Vagina (tissue), 2 donors: ENCODE measurements at regions not wholly inside any gene's neighbourhood (a gene's known extent, or its start where the extent isn't known, plus 50 kb on each side); places are given as distances from the start of the nearest gene placed in this dataset.

ENCODE experiments used
- POLR2A ChIP-seq, 2 donors: fragments of 450-650 bp; IDR thresholded peaks; one replicate each; pipeline ENCODE4 v1.6.1; 2017; ENCODE audit warnings: antibody characterized with exemption in 2 of 2, mild to moderate bottlenecking in 2 of 2, moderate library complexity in 2 of 2
- POLR2AphosphoS5 ChIP-seq, 2 donors: sonication (generic); formaldehyde crosslinking; IDR thresholded peaks; one replicate each; pipeline ENCODE4 v1.9.0; 2017; ENCODE audit warnings: antibody characterized with exemption in 2 of 2, mild to moderate bottlenecking in 2 of 2, low read depth in 1 of 2; ENCODE audit not compliant: insufficient read depth in 1 of 2
- TF ChIP-seq, protein P1 (sequence below), 3 experiments: fragments of 450-650 bp in 2 of 3; fragments of 200-600 bp in 1 of 3; sonication (generic) in 1 of 3; IDR thresholded peaks; one replicate each; pipeline ENCODE4 v1.5.1; 2017 to 2019; ENCODE audit warnings: antibody characterized with exemption in 3 of 3, mild to moderate bottlenecking in 2 of 3, moderate library complexity in 2 of 3

- TF ChIP-seq, protein P1, sequence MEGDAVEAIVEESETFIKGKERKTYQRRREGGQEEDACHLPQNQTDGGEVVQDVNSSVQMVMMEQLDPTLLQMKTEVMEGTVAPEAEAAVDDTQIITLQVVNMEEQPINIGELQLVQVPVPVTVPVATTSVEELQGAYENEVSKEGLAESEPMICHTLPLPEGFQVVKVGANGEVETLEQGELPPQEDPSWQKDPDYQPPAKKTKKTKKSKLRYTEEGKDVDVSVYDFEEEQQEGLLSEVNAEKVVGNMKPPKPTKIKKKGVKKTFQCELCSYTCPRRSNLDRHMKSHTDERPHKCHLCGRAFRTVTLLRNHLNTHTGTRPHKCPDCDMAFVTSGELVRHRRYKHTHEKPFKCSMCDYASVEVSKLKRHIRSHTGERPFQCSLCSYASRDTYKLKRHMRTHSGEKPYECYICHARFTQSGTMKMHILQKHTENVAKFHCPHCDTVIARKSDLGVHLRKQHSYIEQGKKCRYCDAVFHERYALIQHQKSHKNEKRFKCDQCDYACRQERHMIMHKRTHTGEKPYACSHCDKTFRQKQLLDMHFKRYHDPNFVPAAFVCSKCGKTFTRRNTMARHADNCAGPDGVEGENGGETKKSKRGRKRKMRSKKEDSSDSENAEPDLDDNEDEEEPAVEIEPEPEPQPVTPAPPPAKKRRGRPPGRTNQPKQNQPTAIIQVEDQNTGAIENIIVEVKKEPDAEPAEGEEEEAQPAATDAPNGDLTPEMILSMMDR (IDR thresholded peaks at IDR 0.05) = no peak
- no peak for TF ChIP-seq POLR2A (IDR thresholded peaks at IDR 0.05)
- no peak for TF ChIP-seq POLR2AphosphoS5 (IDR thresholded peaks at IDR 0.05; ENCODE audit: insufficient read depth in 1 of 2, low read depth in 1 of 2)
Observed at GRCh38 chr2:217293046-217293445, 433.2 kb upstream of the TNP1 start.
